ENCODE measurements at regions not wholly inside any gene's neighbourhood (a gene's known extent, or its start where the extent isn't known, plus 50 kb on each side); places are given as distances from the start of the nearest gene placed in this dataset.
"Not testable (repeated sequence)": the region's sequence is repeated elsewhere in the genome, so short reads cannot be mapped to it uniquely, and the experiment has no call there.

GRCh38 chr11:39327302-39327701 is 2132.2 kb downstream of the LRRC4C start:
- no peak for DNase-seq (ENCODE audit: low spot score)
- no peaks in the 10 kb centered on the region for H3K36me3 ChIP-seq
- no peak overlapping the region for H3K4me3 ChIP-seq
- 22% methylated on average over 6 of the region's 6 CpGs for WGBS
- no peaks in the 10 kb centered on the region for H3K27me3 ChIP-seq (replicated peaks; ENCODE audit: insufficient read depth)
- H3K9me3 ChIP-seq: no peaks in the 10 kb centered on the region
- H3K27ac ChIP-seq: no peak overlapping the region
- intact Hi-C loops (cut with DNase I): no loop called here
- TF ChIP-seq CTCF (IDR thresholded peaks at IDR 0.05) (no peak), POLR2A (IDR thresholded peaks at IDR 0.05) (no peak), POLR2AphosphoS5 (IDR thresholded peaks at IDR 0.05) (no peak)
- H3K4me1 ChIP-seq (replicated peaks): no peaks in the 10 kb centered on the region

- H3K27ac ChIP-seq; H3K27me3 ChIP-seq (replicated peaks; ENCODE audit: insufficient read depth); H3K4me3 ChIP-seq; H3K9me3 ChIP-seq; DNase-seq (ENCODE audit: low spot score); H3K4me1 ChIP-seq (replicated peaks); H3K36me3 ChIP-seq; intact Hi-C loops (cut with DNase I): not testable (repeated sequence)
- WGBS: 97% methylated on average over 12 of the region's 21 CpGs
These were observed 2147.6 kb downstream of the LRRC4C start for GRCh38 chr11:39311888-39312287.

GRCh38 chr11:39304586-39304985 is 2154.9 kb downstream of the LRRC4C start:
- Histone ChIP-seq H3K4me1 (replicated peaks) (no peaks in the 10 kb centered on the region), H3K9me3 (no peaks in the 10 kb centered on the region), H3K36me3 (no peaks in the 10 kb centered on the region), H3K27ac (no peak overlapping the region), H3K27me3 (replicated peaks; ENCODE audit: insufficient read depth) (no peaks in the 10 kb centered on the region), H3K4me3 (no peak overlapping the region)
- no peak for DNase-seq (ENCODE audit: low spot score)
- TF ChIP-seq POLR2A (IDR thresholded peaks at IDR 0.05) (no peak), POLR2AphosphoS5 (IDR thresholded peaks at IDR 0.05) (no peak), CTCF (IDR thresholded peaks at IDR 0.05) (no peak)
- intact Hi-C loops (cut with DNase I): no loop called here
- WGBS: 63% methylated on average over 1 of the region's 1 CpG

GRCh38 chr11:39294648-39295047 is 2164.8 kb downstream of the LRRC4C start:
- no peak for TF ChIP-seq POLR2AphosphoS5 (IDR thresholded peaks at IDR 0.05)
- TF ChIP-seq CTCF (IDR thresholded peaks at IDR 0.05): no peak
- no peak for TF ChIP-seq POLR2A (IDR thresholded peaks at IDR 0.05)
- no peak for DNase-seq (ENCODE audit: low spot score)
- intact Hi-C loops (cut with DNase I): no loop called here
- H3K36me3 ChIP-seq: no peaks in the 10 kb centered on the region
- H3K9me3 ChIP-seq: no peaks in the 10 kb centered on the region
- H3K4me1 ChIP-seq (replicated peaks): no peaks in the 10 kb centered on the region
- H3K27me3 ChIP-seq (replicated peaks; ENCODE audit: insufficient read depth): no peaks in the 10 kb centered on the region
- H3K4me3 ChIP-seq: no peak overlapping the region
- 79% methylated on average over 1 of the region's 1 CpG for WGBS
- H3K27ac ChIP-seq: no peak overlapping the region

GRCh38 chr11:39288011-39288410 is 2171.4 kb downstream of the LRRC4C start:
- Histone ChIP-seq H3K4me3 (no peak overlapping the region), H3K9me3 (no peaks in the 10 kb centered on the region), H3K4me1 (replicated peaks) (no peaks in the 10 kb centered on the region), H3K36me3 (no peaks in the 10 kb centered on the region), H3K27me3 (replicated peaks; ENCODE audit: insufficient read depth) (no peaks in the 10 kb centered on the region), H3K27ac (no peak overlapping the region)
- no peak for DNase-seq (ENCODE audit: low spot score)
- no peak for TF ChIP-seq POLR2AphosphoS5 (IDR thresholded peaks at IDR 0.05)
- no peak for TF ChIP-seq CTCF (IDR thresholded peaks at IDR 0.05)
- no peak for TF ChIP-seq POLR2A (IDR thresholded peaks at IDR 0.05)
- WGBS: 63% methylated on average over 4 of the region's 4 CpGs
- intact Hi-C loops (cut with DNase I): no loop called here
